MCF 10A (cell line): ENCODE measurements at regions not wholly inside any gene's neighbourhood (a gene's known extent, or its start where the extent isn't known, plus 50 kb on each side); places are given as distances from the start of the nearest gene placed in this dataset.

Experiments used
- BruUV-seq: library from RNA; stranded (reverse); fragments of 400-500 nt; replicated peaks from 2 replicates; lab custom pipeline; 2021; lab: Mats Ljungman, UMichigan
- CTCF ChIA-PET: fragments of 300-600 bp; sonication (Branson Sonifier 250); formaldehyde crosslinking; extraction: SDS; loops from one replicate; lab custom pipeline; 2021; ENCODE audit warnings: antibody characterized with exemption, inconsistent platforms; lab: Yijun Ruan, JAX
- POLR2A ChIA-PET: fragments of 300-600, 350-650 bp; sonication (Branson Sonifier 250); formaldehyde crosslinking; extraction: SDS; loops from one replicate; lab custom pipeline; 2020; ENCODE audit warnings: antibody characterized with exemption, inconsistent platforms; lab: Yijun Ruan, JAX
- DNase-seq: peaks from one replicate; pipeline ENCODE4 v3.0.0-alpha.2; 2018; ENCODE audit not compliant: unreplicated experiment
- H3K27ac Mint-ChIP-seq: one replicate; pipeline ENCODE4 v1.8.0; 2022; ENCODE audit warnings: mild to moderate bottlenecking, low read depth, mixed read lengths; ENCODE audit not compliant: unreplicated experiment
- H3K27me3 Mint-ChIP-seq: one replicate; pipeline ENCODE4 v1.8.0; 2022; ENCODE audit warnings: mixed read lengths; ENCODE audit not compliant: insufficient read depth, unreplicated experiment
- H3K36me3 Mint-ChIP-seq: one replicate; pipeline ENCODE4 v1.8.0; 2022; ENCODE audit warnings: mild to moderate bottlenecking, moderate library complexity, mixed read lengths; ENCODE audit not compliant: insufficient read depth, unreplicated experiment
- H3K4me1 Mint-ChIP-seq: one replicate; pipeline ENCODE4 v1.8.0; 2022; ENCODE audit warnings: mixed read lengths; ENCODE audit not compliant: insufficient read depth, unreplicated experiment
- H3K4me3 Mint-ChIP-seq: one replicate; pipeline ENCODE4 v1.8.0; 2022; ENCODE audit warnings: mild to moderate bottlenecking, moderate library complexity, mixed read lengths; ENCODE audit not compliant: unreplicated experiment
- H3K9me3 Mint-ChIP-seq: one replicate; pipeline ENCODE4 v1.8.0; 2022; ENCODE audit warnings: mixed read lengths; ENCODE audit not compliant: unreplicated experiment
- intact Hi-C: fragments of 100-400 bp; cut with micrococcal nuclease; formaldehyde crosslinking; loops from 2 replicates; pipeline ENCODE4 v1.14.1; 2022
- TF ChIP-seq, protein P1 (sequence below): fragments of 200-600 bp; IDR thresholded peaks from one replicate; pipeline ENCODE4 v1.8.0; 2022; ENCODE audit warnings: antibody characterized with exemption, mild to moderate bottlenecking; ENCODE audit not compliant: unreplicated experiment

DNA sequence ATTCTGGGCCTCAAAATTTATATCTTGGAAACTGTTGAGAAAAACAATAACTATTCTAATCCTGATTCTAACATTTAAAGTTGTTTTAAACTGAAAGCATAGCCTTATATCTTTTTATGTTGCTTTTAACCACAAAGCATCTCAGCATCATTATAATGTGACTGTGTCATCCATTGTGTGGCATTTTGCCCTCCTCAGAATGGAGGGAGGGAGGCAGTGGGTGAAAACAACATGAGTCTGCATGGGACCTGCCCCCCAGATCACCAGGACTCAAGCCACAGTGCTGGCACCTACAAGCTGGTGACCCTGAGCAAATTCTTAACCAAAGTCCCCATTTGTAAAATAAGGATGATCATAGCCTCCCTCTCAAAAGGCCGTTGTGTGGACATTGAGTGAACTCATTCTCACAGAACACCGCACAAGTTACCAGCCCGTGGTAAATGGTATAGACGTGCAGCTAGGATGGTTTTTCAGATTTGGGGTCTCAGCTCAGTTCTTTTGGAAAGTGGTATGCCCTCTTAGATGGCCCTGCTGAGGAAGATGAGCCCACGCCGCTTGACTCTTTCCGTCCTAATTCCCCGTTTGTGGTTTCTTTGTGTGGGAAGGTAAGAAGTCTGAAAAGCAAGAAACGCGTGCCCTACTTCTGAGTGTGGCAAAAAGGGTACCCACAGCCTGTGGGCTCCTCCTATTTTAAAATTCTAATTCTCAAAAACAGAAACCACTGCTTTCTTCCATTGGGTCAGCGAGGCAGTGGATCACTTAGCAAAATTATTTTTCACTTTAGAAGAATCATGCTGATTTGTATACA is 305.0 kb upstream of the ID2 start:
- TF ChIP-seq, protein P1, sequence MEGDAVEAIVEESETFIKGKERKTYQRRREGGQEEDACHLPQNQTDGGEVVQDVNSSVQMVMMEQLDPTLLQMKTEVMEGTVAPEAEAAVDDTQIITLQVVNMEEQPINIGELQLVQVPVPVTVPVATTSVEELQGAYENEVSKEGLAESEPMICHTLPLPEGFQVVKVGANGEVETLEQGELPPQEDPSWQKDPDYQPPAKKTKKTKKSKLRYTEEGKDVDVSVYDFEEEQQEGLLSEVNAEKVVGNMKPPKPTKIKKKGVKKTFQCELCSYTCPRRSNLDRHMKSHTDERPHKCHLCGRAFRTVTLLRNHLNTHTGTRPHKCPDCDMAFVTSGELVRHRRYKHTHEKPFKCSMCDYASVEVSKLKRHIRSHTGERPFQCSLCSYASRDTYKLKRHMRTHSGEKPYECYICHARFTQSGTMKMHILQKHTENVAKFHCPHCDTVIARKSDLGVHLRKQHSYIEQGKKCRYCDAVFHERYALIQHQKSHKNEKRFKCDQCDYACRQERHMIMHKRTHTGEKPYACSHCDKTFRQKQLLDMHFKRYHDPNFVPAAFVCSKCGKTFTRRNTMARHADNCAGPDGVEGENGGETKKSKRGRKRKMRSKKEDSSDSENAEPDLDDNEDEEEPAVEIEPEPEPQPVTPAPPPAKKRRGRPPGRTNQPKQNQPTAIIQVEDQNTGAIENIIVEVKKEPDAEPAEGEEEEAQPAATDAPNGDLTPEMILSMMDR = no peak
- Mint-ChIP-seq H3K4me1 (no peaks in the 10 kb centered on the region), H3K36me3 (no peaks in the 10 kb centered on the region), H3K4me3 (no peak overlapping the region), H3K27ac (no peak overlapping the region), H3K27me3 (no peaks in the 10 kb centered on the region), H3K9me3 (peaks cover 22% of the 10 kb centered on the region)
- DNase-seq = no peak
- ChIA-PET CTCF (no interaction called here), POLR2A (no interaction called here)
- intact Hi-C loops = no loop called here
- BruUV-seq = no TSS peak

DNA sequence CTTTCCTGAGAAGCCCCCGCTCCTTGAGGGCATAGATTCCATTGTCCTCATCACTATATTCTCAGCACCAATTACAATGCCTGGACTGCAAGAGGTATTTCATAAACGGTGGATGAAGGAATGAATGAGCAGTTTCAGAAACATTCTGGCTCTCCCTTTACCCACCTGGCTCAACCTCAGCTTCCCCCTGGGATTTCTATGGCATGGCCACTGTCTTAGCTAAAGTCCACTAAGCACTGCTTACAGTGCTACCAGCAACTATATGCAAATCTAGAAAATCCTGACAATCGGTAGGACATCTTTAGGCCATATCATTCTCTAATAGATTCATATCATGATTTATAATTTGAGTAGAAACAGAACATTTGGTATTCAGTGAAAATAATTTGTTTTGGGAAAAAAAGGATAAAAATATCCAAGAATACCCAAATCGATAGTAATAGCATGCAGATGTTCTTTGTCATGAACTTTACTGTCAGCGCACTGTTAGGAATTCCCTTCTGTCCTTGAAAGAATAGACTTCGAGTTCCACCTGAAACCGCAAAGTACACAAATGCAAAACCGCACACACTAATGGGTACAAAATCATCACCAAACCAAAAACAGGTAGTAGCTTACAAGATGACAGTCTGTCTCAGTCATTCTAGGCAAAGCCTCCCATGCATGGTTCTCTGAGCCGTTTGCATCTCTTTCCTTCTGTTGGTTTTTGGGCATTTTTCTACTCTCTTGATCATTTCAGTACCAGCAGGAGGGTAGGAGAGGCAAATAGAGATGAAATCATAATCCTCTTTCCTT is 303.6 kb upstream of the ID2 start:
- Mint-ChIP-seq H3K27me3 (no peaks in the 10 kb centered on the region), H3K9me3 (peaks cover 15% of the 10 kb centered on the region), H3K4me1 (no peaks in the 10 kb centered on the region), H3K36me3 (no peaks in the 10 kb centered on the region), H3K27ac (no peak overlapping the region), H3K4me3 (no peak overlapping the region)
- no peak for DNase-seq
- POLR2A ChIA-PET = no interaction called here
- BruUV-seq = no TSS peak
- TF ChIP-seq, protein P1 = no peak
- CTCF ChIA-PET = no interaction called here
- intact Hi-C loops = no loop called here

DNA sequence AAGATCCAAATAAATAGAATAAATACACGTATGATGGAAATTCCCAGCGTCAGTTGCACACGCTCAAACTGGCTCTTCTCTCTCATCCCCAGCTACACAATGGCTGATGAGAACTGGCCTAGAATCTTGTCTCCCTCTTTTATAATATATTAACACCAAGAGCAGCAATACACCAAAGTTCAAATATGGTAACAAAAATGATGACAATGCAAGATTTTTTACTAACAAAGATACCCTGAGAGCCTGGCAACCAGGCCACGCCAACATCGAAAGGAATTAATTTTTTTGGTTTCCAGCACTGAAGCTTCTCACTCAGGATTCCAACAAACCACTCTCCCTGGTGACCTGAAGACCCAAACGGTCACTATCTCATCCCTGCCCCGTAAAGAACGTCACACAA is 302.7 kb upstream of the ID2 start:
- H3K36me3 Mint-ChIP-seq = no peaks in the 10 kb centered on the region
- BruUV-seq = no TSS peak
- TF ChIP-seq, protein P1 = no peak
- intact Hi-C loops = no loop called here
- no peak overlapping the region for H3K4me3 Mint-ChIP-seq
- H3K9me3 Mint-ChIP-seq = peaks cover 10% of the 10 kb centered on the region
- no peaks in the 10 kb centered on the region for H3K27me3 Mint-ChIP-seq
- no peak for DNase-seq
- POLR2A ChIA-PET = no interaction called here
- no peaks in the 10 kb centered on the region for H3K4me1 Mint-ChIP-seq
- H3K27ac Mint-ChIP-seq = no peak overlapping the region
- CTCF ChIA-PET = no interaction called here

DNA sequence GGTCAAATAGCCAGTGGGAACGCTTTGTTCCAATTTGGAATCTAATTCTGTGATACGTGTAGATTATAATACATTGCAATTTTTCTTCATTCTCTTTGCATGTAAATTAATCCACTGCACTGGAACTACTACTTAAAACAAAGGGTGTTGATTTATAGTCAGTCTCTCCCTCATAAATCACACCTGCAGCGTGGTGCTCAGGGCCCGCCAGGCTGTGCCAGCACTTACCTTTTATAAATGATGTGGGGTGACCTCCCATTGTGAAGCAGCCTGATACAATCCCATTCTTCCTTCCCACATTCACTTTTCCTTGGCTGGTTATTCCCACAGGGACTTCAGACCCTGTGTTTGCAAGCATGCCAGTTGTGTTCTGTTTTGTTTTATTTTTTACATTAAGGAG is 302.3 kb upstream of the ID2 start:
- POLR2A ChIA-PET = no interaction called here
- no peak overlapping the region for H3K27ac Mint-ChIP-seq

More for the DNA sequence above, 302.3 kb upstream of the ID2 start:
- Mint-ChIP-seq H3K4me1 (no peaks in the 10 kb centered on the region), H3K4me3 (no peak overlapping the region), H3K27me3 (no peaks in the 10 kb centered on the region), H3K9me3 (peaks cover 10% of the 10 kb centered on the region), H3K36me3 (no peaks in the 10 kb centered on the region)
- TF ChIP-seq, protein P1 = no peak
- intact Hi-C loops = no loop called here
- no peak for DNase-seq
- no TSS peak for BruUV-seq
- CTCF ChIA-PET = no interaction called here
